H9 (cell line): ENCODE measurements at regions not wholly inside any gene's neighbourhood (a gene's known extent, or its start where the extent isn't known, plus 50 kb on each side); places are given as distances from the start of the nearest gene placed in this dataset.

Experiments
- DNase-seq: peaks from one replicate; pipeline ENCODE4 v3.0.0-alpha.2; 2017
- H2AFZ ChIP-seq: one replicate; pipeline ENCODE4 v1.6.1; 2013; ENCODE audit warnings: mild to moderate bottlenecking, low read length, control low read depth, moderate library complexity
- H2AK5ac ChIP-seq: 2 replicates; pipeline ENCODE4 v1.6.1; 2013; ENCODE audit warnings: low read length, control low read depth, mixed read lengths; ENCODE audit not compliant: insufficient read length
- H2BK120ac ChIP-seq: one replicate; pipeline ENCODE4 v1.6.1; 2013; ENCODE audit warnings: low read depth, mild to moderate bottlenecking, low read length, control low read depth, inconsistent platforms; ENCODE audit not compliant: poor library complexity, severe bottlenecking
- H2BK12ac ChIP-seq: 2 replicates; pipeline ENCODE4 v1.6.1; 2013; ENCODE audit warnings: low read length, control low read depth, mixed read lengths, low read depth; ENCODE audit not compliant: insufficient read length
- H2BK15ac ChIP-seq: 2 replicates; pipeline ENCODE4 v1.6.1; 2013; ENCODE audit warnings: low read depth, low read length, control low read depth
- H2BK20ac ChIP-seq: one replicate; pipeline ENCODE4 v1.6.1; 2013; ENCODE audit warnings: low read depth, mild to moderate bottlenecking, low read length, control low read depth, inconsistent platforms; ENCODE audit not compliant: poor library complexity, severe bottlenecking
- H2BK5ac ChIP-seq: 2 replicates; pipeline ENCODE4 v1.6.1; 2013; ENCODE audit warnings: low read length, control low read depth, mixed read lengths; ENCODE audit not compliant: insufficient read length
- H3K14ac ChIP-seq: 2 replicates; pipeline ENCODE4 v1.6.1; 2013; ENCODE audit warnings: low read length, control low read depth; ENCODE audit not compliant: insufficient read depth
- H3K18ac ChIP-seq: 2 replicates; pipeline ENCODE4 v1.6.1; 2013; ENCODE audit warnings: low read depth, mild to moderate bottlenecking, mixed read lengths, low read length, control low read depth; ENCODE audit not compliant: insufficient read length
- H3K23ac ChIP-seq: 2 replicates; pipeline ENCODE4 v1.6.1; 2013; ENCODE audit warnings: low read length, control low read depth, mixed read lengths, low read depth; ENCODE audit not compliant: insufficient read length
- H3K23me2 ChIP-seq: 2 replicates; pipeline ENCODE4 v1.6.1; 2013; ENCODE audit warnings: low read depth, mild to moderate bottlenecking, mixed read lengths, low read length, control low read depth; ENCODE audit not compliant: insufficient read length, poor library complexity, severe bottlenecking
- H3K27ac ChIP-seq: 2 replicates; pipeline ENCODE4 v1.5.1; 2013; ENCODE audit warnings: low read length, control low read depth, mixed read lengths, low read depth; ENCODE audit not compliant: insufficient read length
- H3K27me3 ChIP-seq: 2 replicates; pipeline ENCODE4 v1.6.1; 2013; ENCODE audit warnings: low read length, control low read depth, inconsistent platforms; ENCODE audit not compliant: insufficient read depth
- H3K4ac ChIP-seq: 2 replicates; pipeline ENCODE4 v1.6.1; 2013; ENCODE audit warnings: low read depth, mild to moderate bottlenecking, control low read depth, inconsistent platforms, low read length, moderate library complexity
- H3K4me1 ChIP-seq: 2 replicates; pipeline ENCODE4 v1.6.1; 2013; ENCODE audit warnings: low read length, control low read depth, inconsistent platforms; ENCODE audit not compliant: insufficient read depth
- H3K4me2 ChIP-seq: 2 replicates; pipeline ENCODE4 v1.6.1; 2013; ENCODE audit warnings: low read length, control low read depth, mixed read lengths; ENCODE audit not compliant: insufficient read length, insufficient read depth
- H3K56ac ChIP-seq: 2 replicates; pipeline ENCODE4 v1.6.1; 2013; ENCODE audit warnings: low read depth, mild to moderate bottlenecking, mixed read lengths, low read length, control low read depth; ENCODE audit not compliant: insufficient read length
- H3K79me1 ChIP-seq: 2 replicates; pipeline ENCODE4 v1.6.1; 2013; ENCODE audit warnings: low read depth, mild to moderate bottlenecking, moderate library complexity, low read length, control low read depth, inconsistent platforms; ENCODE audit not compliant: insufficient read depth, poor library complexity, severe bottlenecking
- H3K79me2 ChIP-seq: 2 replicates; pipeline ENCODE4 v1.6.1; 2013; ENCODE audit warnings: low read length, control low read depth, inconsistent platforms; ENCODE audit not compliant: insufficient read depth
- H3K9ac ChIP-seq: 2 replicates; pipeline ENCODE4 v1.6.1; 2013; ENCODE audit warnings: low read length, control low read depth, mixed read lengths; ENCODE audit not compliant: insufficient read length; ENCODE audit errors: extremely low read depth
- H3K9me3 ChIP-seq: one replicate; pipeline ENCODE4 v1.6.1; 2013; ENCODE audit warnings: low read depth, low read length, inconsistent platforms; ENCODE audit not compliant: control insufficient read depth
- H3T11ph ChIP-seq: one replicate; pipeline ENCODE4 v1.6.1; 2013; ENCODE audit warnings: mild to moderate bottlenecking, low read length, control low read depth, inconsistent platforms
- H4K20me1 ChIP-seq: one replicate; pipeline ENCODE4 v1.6.1; 2013; ENCODE audit not compliant: control insufficient read depth, insufficient read length, insufficient read depth
- H4K5ac ChIP-seq: 2 replicates; pipeline ENCODE4 v1.6.1; 2013; ENCODE audit warnings: low read depth, mild to moderate bottlenecking, mixed read lengths, low read length, control low read depth; ENCODE audit not compliant: insufficient read length
- H4K8ac ChIP-seq: replicated peaks from 2 replicates; pipeline ENCODE4 v1.6.1; 2013; ENCODE audit warnings: low read length, control low read depth, mixed read lengths, low read depth; ENCODE audit not compliant: insufficient read length
- H4K91ac ChIP-seq: 2 replicates; pipeline ENCODE4 v1.6.1; 2013; ENCODE audit warnings: low read depth, mild to moderate bottlenecking, moderate library complexity, mixed read lengths, low read length, control low read depth; ENCODE audit not compliant: insufficient read length
- H3K27ac Mint-ChIP-seq, 3 experiments: 2 replicates in 2 of 3; 3 replicates in 1 of 3; pipeline ENCODE4 v1.8.0; 2020 to 2021; ENCODE audit warnings: mixed read lengths in 3 of 3, mild to moderate bottlenecking in 1 of 3, moderate library complexity in 1 of 3
- H3K27me3 Mint-ChIP-seq: 2 replicates; pipeline ENCODE4 v1.8.0; 2021; ENCODE audit warnings: low read depth, mild to moderate bottlenecking, moderate library complexity, mixed read lengths
- H3K36me3 Mint-ChIP-seq, 3 experiments: 2 replicates in 2 of 3; 3 replicates in 1 of 3; pipeline ENCODE4 v1.8.0; 2020 to 2021; ENCODE audit warnings: low read depth in 3 of 3, mixed read lengths in 3 of 3; ENCODE audit not compliant: insufficient read depth in 1 of 3
- H3K4me1 Mint-ChIP-seq, 2 experiments: 2 replicates each; pipeline ENCODE4 v1.8.0; 2020; ENCODE audit warnings: mixed read lengths in 2 of 2
- H3K4me3 Mint-ChIP-seq, 2 experiments: 2 replicates in 1 of 2; 3 replicates in 1 of 2; pipeline ENCODE4 v1.8.0; 2020 to 2021; ENCODE audit warnings: mild to moderate bottlenecking in 2 of 2, mixed read lengths in 2 of 2, moderate library complexity in 1 of 2
- H3K9me3 Mint-ChIP-seq, 2 experiments: 2 replicates in 1 of 2; 3 replicates in 1 of 2; pipeline ENCODE4 v1.8.0; 2020; ENCODE audit warnings: mild to moderate bottlenecking in 2 of 2, mixed read lengths in 2 of 2, moderate library complexity in 1 of 2
- CTCF ChIP-seq: fragments of 200-600 bp; sonication (generic); conservative IDR thresholded peaks from 3 replicates; pipeline ENCODE4 v1.8.0; 2021; ENCODE audit warnings: antibody characterized with exemption, mild to moderate bottlenecking
- WGBS: extraction: QIAGEN DNeasy Blood & Tissue Kit; methylation state at CpG from one replicate; pipeline ENCODE4 v1.1.7; 2013; ENCODE audit warnings: missing lambda C conversion rate, low lambda C conversion rate, mixed read lengths; ENCODE audit not compliant: insufficient read length; ENCODE audit errors: extremely low coverage; 5-methylcytosine and 5-hydroxymethylcytosine counted together

DNA sequence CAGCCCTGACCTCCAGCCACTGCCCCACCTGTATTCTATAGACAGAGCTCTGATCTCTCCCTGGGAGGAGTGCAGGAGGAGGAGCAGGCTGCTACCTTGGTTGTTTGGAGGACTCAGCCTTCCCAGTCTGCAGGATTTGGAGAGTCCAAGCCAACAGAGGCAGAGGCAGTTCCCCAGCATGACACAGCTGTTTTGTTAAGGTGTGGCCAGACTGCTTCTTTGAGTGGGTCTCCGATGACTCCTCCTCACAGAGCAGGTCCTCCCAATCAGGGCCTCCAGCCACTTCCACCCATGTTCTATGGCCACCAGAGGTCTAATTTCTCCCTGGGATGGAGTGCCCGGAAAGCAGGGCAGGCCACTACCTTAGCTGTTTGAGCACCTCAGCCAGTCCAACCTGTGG is 203.5 kb downstream of the HACE1 start:
- H3K4me3 Mint-ChIP-seq = no peak overlapping the region
- Histone ChIP-seq H2AFZ (no peak overlapping the region), H2AK5ac (no peak overlapping the region), H3K18ac (no peak overlapping the region), H3K79me1 (no peaks in the 10 kb centered on the region), H2BK5ac (no peak overlapping the region), H2BK20ac (no peak overlapping the region), H2BK120ac (no peak overlapping the region), H2BK12ac (no peak overlapping the region), H4K20me1 (peaks cover 3% of the 10 kb centered on the region), H3K4me2 (no peak overlapping the region), H3K79me2 (no peaks in the 10 kb centered on the region), H3K56ac (no peak overlapping the region), H3K23me2 (no peaks in the 10 kb centered on the region), H4K5ac (no peak overlapping the region), H3K4me1 (no peaks in the 10 kb centered on the region), H4K91ac (no peak overlapping the region), H4K8ac (no peak overlapping the region), H3K23ac (no peak overlapping the region), H3K9me3 (no peaks in the 10 kb centered on the region), H3K9ac (no peak overlapping the region), H3K27ac (no peak overlapping the region), H3T11ph (no peak overlapping the region), H3K27me3 (no peaks in the 10 kb centered on the region), H2BK15ac (no peak overlapping the region), H3K14ac (no peak overlapping the region), H3K4ac (no peak overlapping the region)
- WGBS = no CpG with 5 or more reads among the region's 2 CpGs
- H3K27ac Mint-ChIP-seq = no peak overlapping the region; a peak in 1 of 7 replicates
- H3K9me3 Mint-ChIP-seq = no peaks in the 10 kb centered on the region; a peak in 1 of 5 replicates
- no peak for TF ChIP-seq CTCF
- no peaks in the 10 kb centered on the region for H3K27me3 Mint-ChIP-seq
- no peak for DNase-seq
- no peaks in the 10 kb centered on the region for H3K36me3 Mint-ChIP-seq
- no peaks in the 10 kb centered on the region for H3K4me1 Mint-ChIP-seq
